ENCODE measurements at regions not wholly inside any gene's neighbourhood (a gene's known extent, or its start where the extent isn't known, plus 50 kb on each side); places are given as distances from the start of the nearest gene placed in this dataset.

DNA sequence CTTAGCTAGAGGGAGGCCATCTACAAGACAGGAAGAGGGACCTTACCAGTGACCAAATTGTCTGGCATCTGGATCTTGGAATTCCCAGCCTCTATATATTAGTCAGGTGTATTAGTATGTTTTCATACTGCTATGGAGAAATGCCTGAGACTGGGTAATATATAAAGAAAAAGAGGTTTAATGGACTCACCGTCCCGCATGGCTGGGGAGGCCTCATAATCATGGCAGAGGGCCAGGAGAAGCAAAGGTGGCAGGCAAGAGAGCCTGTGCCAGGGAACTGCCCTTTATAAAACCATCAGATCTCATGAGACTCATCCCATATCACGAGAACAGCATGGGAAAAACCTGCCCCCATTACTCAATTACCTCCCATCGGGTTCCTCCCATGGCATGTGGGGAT lies 500.2 kb downstream of the SHISA9 start:
- H3K4me3 ChIP-seq (ENCODE audit: low read length), result no peak overlapping the region
- DNase-seq (ENCODE audit: low read depth), result no peak
- TF ChIP-seq, protein P1, sequence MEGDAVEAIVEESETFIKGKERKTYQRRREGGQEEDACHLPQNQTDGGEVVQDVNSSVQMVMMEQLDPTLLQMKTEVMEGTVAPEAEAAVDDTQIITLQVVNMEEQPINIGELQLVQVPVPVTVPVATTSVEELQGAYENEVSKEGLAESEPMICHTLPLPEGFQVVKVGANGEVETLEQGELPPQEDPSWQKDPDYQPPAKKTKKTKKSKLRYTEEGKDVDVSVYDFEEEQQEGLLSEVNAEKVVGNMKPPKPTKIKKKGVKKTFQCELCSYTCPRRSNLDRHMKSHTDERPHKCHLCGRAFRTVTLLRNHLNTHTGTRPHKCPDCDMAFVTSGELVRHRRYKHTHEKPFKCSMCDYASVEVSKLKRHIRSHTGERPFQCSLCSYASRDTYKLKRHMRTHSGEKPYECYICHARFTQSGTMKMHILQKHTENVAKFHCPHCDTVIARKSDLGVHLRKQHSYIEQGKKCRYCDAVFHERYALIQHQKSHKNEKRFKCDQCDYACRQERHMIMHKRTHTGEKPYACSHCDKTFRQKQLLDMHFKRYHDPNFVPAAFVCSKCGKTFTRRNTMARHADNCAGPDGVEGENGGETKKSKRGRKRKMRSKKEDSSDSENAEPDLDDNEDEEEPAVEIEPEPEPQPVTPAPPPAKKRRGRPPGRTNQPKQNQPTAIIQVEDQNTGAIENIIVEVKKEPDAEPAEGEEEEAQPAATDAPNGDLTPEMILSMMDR (IDR thresholded peaks at IDR 0.05; ENCODE audit: insufficient read depth, low read depth, low read length, missing control alignments), result no peak

DNA sequence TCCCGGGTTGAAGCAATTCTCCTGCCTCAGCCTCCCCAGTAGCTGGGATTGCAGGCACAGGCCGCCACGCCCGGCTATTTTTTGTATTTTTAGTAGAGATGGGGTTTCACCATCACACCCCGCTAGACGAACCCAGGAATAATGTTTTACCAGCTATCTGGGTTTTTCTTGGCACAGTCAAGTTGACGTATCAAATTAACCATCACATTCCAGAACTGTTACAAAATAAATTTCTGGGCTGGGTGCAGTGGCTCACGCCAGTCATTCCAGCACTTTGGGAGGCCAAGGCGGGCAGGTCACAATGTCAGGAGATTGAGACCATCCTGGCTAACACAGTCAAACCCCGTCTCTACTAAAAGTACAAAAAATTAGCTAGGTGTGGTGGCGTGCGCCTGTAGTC lies 501.2 kb downstream of the SHISA9 start:
- no peak for DNase-seq (ENCODE audit: low read depth)
- TF ChIP-seq, protein P1 (IDR thresholded peaks at IDR 0.05; ENCODE audit: insufficient read depth, low read depth, low read length, missing control alignments), result no peak
- no peak overlapping the region for H3K4me3 ChIP-seq (ENCODE audit: low read length)

DNA sequence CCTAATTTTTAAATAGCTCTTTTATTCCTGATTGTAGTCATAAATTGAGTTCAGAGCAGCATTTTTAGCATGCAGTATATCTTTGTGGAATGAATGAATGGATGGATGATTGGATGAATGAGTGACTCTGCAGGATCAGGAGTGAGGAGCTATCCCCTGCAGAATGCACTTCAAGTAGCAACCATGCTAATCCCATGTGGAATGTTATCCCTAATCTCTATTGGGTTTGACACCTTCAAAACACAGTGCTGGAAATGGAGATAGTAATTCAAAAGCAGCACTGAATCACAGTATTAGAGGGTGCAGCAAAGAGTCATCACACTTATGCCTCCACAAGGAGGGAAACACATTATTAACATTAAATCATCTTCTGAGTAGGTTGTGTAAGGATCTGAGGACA lies 501.9 kb downstream of the SHISA9 start:
- H3K4me3 ChIP-seq (ENCODE audit: low read length), result no peak overlapping the region
- no peak for DNase-seq (ENCODE audit: low read depth)
- TF ChIP-seq, protein P1 (IDR thresholded peaks at IDR 0.05; ENCODE audit: insufficient read depth, low read depth, low read length, missing control alignments), result no peak

DNA sequence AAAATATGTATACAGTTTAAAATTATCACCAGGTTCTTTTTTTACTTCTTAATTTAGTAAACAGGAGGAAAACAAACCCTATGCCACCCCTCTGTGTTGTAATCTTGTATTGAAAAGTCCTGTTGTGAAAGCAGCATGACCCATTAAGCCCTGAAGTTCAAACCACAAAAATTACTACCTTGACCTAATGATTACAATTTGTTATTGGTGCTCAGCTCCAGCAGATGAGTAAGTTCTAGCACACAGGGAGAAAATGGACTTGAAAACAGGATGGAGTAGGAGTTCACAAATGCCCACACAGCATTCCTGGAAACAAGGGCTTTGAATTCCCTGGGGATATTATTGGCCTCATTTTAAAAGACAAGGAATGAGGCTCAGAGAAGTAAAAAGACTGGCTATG lies 505.8 kb upstream of the ERCC4 start:
- TF ChIP-seq, protein P1 (IDR thresholded peaks at IDR 0.05; ENCODE audit: insufficient read depth, low read depth, low read length, missing control alignments), result no peak
- H3K4me3 ChIP-seq (ENCODE audit: low read length), result no peak overlapping the region
- no peak for DNase-seq (ENCODE audit: low read depth)

DNA sequence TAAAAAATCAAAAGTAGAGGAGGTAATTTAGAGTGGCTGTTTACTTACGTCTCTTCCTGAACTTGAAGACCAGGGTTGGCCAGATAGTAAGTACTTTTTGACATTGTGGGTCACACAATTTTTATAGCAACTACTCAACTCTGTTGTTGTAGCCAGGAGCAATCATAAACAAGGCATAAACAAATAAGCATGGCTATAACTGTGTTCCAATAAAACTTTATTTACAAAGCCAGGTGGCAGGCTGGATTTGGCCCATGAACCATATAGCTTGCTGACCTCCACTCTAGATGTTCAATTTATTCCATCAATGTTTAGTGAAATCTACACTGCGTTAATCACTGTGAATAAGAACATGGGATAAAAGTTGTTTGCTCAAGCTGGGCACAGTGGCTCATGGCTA lies 500.4 kb upstream of the ERCC4 start:
- no peak for DNase-seq (ENCODE audit: low read depth)
- no peak overlapping the region for H3K4me3 ChIP-seq (ENCODE audit: low read length)
- TF ChIP-seq, protein P1 (IDR thresholded peaks at IDR 0.05; ENCODE audit: insufficient read depth, low read depth, low read length, missing control alignments), result no peak

DNA sequence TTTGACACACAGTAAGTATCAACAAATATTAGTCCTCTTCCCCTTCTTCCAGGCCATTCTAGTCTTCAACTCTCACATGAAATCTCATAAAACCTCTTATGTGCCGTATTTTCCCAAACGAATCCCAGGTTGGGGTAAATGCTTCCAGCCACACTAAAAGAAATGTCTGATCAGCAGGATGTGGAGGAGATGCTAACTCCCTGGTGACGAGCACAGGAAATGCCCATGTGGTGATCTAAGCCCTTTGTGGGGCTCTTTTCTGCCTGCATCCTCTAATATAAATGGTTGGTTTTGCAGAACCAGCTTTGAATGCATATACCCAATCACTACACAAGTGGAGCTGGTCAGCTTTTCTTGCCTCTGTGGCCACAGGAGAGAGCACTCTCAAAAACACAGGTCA lies 498.2 kb upstream of the ERCC4 start:
- TF ChIP-seq, protein P1 (IDR thresholded peaks at IDR 0.05; ENCODE audit: insufficient read depth, low read depth, low read length, missing control alignments), result no peak
- no peak for DNase-seq (ENCODE audit: low read depth)
- no peak overlapping the region for H3K4me3 ChIP-seq (ENCODE audit: low read length)

DNA sequence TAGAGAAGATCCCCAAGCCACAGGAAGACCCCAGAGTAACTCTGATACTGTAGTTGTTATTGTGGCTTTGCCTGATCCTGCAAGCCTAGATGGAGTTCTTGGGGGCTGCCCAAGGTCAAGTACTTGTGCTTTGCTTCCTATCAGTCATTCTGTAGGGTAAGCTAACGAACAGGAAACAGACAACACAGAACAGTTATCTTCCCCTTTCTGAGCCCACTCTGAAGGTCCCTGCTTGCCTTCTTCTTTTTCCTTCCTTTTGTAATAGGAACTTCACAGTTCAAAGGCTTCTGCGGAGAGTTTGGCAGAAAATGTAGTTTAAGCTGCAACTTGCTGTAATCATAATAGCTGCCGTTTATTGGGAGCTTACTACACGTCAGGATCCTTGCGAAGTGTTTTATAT lies 494.1 kb upstream of the ERCC4 start:
- TF ChIP-seq, protein P1 (IDR thresholded peaks at IDR 0.05; ENCODE audit: insufficient read depth, low read depth, low read length, missing control alignments), result no peak
- H3K4me3 ChIP-seq (ENCODE audit: low read length), result no peak overlapping the region
- DNase-seq (ENCODE audit: low read depth), result no peak
